ENCODE measurements at regions not wholly inside any gene's neighbourhood (a gene's known extent, or its start where the extent isn't known, plus 50 kb on each side); places are given as distances from the start of the nearest gene placed in this dataset.
A peak's percentile ranks its signal among the peaks of the same experiment; 100 is the strongest.

DNA sequence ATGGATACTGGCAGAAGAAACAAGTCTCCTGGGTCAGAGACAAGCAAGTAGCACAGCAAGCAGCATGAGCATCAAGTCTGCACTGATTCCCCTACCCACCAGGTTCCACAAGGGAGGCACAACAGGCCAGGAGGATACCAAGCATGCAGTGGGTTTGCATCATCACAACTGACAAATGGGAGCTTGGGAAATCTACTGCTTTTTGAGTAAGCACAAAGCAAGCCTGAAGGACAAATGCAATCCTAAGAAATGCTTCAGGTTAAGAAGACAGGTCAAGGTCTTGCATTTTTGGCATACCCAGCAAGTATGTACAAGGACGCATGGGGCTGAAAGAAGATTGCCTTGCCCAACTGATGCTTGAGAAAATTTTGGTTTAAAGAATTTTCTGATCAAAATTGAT, 279.6 kb downstream of the PDGFC start:
- peak; percentile 22 for DNase-seq (ENCODE audit: low spot score)
- no peaks in the 10 kb centered on the region for H3K27me3 Mint-ChIP-seq (ENCODE audit: insufficient read depth, low read depth, poor library complexity)
- Histone ChIP-seq H3K79me2 (replicated peaks; ENCODE audit: insufficient read depth) (no peaks in the 10 kb centered on the region), H2AFZ (peak overlapping the region; percentile 23; the same call in 1 of the 2 replicates), H3K36me3 (ENCODE audit: insufficient read depth) (no peaks in the 10 kb centered on the region), H4K20me1 (replicated peaks; ENCODE audit: insufficient read depth) (no peaks in the 10 kb centered on the region), H3F3A (replicated peaks; ENCODE audit: low read depth) (no peaks in the 10 kb centered on the region), H3K27me3 (ENCODE audit: insufficient read depth) (no peaks in the 10 kb centered on the region), H3K27ac (ENCODE audit: low read depth) (no peak overlapping the region), H3K9me2 (ENCODE audit: insufficient read depth) (no peaks in the 10 kb centered on the region), H3K4me3 (no peak overlapping the region), H3K4me1 (ENCODE audit: insufficient read depth) (no peaks in the 10 kb centered on the region), H3K4me2 (no peak overlapping the region)
- no peaks in the 10 kb centered on the region; the same call in 2 of the 3 replicates for H3K9me3 Mint-ChIP-seq
- TF ChIP-seq EZH2 (IDR thresholded peaks at IDR 0.05; ENCODE audit: low read depth, unreplicated experiment) (no peak), JUNB (IDR thresholded peaks at IDR 0.05; ENCODE audit: unreplicated experiment) (no peak), EZH2phosphoT487 (IDR thresholded peaks at IDR 0.05; ENCODE audit: unreplicated experiment) (no peak), CREB1 (CRISPR knock-in tag; IDR thresholded peaks at IDR 0.05; ENCODE audit: low read depth) (no peak), STAT1 (IDR thresholded peaks at IDR 0.05; ENCODE audit: unreplicated experiment) (no peak), POLR2AphosphoS5 (IDR thresholded peaks at IDR 0.05; ENCODE audit: low read depth) (no peak), ZNF331 (CRISPR knock-in tag; IDR thresholded peaks at IDR 0.05; ENCODE audit: low read depth) (no peak), ZNF114 (CRISPR knock-in tag; IDR thresholded peaks at IDR 0.05) (no peak), NANOG (IDR thresholded peaks at IDR 0.05; ENCODE audit: borderline replicate concordance) (no peak)
- TF ChIP-seq, protein P1, sequence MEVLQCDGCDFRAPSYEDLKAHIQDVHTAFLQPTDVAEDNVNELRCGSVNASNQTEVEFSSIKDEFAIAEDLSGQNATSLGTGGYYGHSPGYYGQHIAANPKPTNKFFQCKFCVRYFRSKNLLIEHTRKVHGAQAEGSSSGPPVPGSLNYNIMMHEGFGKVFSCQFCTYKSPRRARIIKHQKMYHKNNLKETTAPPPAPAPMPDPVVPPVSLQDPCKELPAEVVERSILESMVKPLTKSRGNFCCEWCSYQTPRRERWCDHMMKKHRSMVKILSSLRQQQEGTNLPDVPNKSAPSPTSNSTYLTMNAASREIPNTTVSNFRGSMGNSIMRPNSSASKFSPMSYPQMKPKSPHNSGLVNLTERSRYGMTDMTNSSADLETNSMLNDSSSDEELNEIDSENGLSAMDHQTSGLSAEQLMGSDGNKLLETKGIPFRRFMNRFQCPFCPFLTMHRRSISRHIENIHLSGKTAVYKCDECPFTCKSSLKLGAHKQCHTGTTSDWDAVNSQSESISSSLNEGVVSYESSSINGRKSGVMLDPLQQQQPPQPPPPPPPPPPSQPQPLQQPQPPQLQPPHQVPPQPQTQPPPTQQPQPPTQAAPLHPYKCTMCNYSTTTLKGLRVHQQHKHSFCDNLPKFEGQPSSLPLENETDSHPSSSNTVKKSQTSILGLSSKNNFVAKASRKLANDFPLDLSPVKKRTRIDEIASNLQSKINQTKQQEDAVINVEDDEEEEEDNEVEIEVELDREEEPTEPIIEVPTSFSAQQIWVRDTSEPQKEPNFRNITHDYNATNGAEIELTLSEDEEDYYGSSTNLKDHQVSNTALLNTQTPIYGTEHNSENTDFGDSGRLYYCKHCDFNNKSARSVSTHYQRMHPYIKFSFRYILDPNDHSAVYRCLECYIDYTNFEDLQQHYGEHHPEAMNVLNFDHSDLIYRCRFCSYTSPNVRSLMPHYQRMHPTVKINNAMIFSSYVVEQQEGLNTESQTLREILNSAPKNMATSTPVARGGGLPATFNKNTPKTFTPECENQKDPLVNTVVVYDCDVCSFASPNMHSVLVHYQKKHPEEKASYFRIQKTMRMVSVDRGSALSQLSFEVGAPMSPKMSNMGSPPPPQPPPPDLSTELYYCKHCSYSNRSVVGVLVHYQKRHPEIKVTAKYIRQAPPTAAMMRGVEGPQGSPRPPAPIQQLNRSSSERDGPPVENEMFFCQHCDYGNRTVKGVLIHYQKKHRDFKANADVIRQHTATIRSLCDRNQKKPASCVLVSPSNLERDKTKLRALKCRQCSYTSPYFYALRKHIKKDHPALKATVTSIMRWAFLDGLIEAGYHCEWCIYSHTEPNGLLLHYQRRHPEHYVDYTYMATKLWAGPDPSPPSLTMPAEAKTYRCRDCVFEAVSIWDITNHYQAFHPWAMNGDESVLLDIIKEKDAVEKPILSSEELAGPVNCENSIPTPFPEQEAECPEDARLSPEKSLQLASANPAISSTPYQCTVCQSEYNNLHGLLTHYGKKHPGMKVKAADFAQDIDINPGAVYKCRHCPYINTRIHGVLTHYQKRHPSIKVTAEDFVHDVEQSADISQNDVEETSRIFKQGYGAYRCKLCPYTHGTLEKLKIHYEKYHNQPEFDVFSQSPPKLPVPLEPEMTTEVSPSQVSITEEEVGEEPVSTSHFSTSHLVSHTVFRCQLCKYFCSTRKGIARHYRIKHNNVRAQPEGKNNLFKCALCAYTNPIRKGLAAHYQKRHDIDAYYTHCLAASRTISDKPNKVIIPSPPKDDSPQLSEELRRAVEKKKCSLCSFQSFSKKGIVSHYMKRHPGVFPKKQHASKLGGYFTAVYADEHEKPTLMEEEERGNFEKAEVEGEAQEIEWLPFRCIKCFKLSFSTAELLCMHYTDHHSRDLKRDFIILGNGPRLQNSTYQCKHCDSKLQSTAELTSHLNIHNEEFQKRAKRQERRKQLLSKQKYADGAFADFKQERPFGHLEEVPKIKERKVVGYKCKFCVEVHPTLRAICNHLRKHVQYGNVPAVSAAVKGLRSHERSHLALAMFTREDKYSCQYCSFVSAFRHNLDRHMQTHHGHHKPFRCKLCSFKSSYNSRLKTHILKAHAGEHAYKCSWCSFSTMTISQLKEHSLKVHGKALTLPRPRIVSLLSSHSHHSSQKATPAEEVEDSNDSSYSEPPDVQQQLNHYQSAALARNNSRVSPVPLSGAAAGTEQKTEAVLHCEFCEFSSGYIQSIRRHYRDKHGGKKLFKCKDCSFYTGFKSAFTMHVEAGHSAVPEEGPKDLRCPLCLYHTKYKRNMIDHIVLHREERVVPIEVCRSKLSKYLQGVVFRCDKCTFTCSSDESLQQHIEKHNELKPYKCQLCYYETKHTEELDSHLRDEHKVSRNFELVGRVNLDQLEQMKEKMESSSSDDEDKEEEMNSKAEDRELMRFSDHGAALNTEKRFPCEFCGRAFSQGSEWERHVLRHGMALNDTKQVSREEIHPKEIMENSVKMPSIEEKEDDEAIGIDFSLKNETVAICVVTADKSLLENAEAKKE (CRISPR knock-in tag; IDR thresholded peaks at IDR 0.05): no peak
- TF ChIP-seq, protein P2, sequence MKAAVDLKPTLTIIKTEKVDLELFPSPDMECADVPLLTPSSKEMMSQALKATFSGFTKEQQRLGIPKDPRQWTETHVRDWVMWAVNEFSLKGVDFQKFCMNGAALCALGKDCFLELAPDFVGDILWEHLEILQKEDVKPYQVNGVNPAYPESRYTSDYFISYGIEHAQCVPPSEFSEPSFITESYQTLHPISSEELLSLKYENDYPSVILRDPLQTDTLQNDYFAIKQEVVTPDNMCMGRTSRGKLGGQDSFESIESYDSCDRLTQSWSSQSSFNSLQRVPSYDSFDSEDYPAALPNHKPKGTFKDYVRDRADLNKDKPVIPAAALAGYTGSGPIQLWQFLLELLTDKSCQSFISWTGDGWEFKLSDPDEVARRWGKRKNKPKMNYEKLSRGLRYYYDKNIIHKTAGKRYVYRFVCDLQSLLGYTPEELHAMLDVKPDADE (IDR thresholded peaks at IDR 0.05): no peak
- TF ChIP-seq, protein P3, sequence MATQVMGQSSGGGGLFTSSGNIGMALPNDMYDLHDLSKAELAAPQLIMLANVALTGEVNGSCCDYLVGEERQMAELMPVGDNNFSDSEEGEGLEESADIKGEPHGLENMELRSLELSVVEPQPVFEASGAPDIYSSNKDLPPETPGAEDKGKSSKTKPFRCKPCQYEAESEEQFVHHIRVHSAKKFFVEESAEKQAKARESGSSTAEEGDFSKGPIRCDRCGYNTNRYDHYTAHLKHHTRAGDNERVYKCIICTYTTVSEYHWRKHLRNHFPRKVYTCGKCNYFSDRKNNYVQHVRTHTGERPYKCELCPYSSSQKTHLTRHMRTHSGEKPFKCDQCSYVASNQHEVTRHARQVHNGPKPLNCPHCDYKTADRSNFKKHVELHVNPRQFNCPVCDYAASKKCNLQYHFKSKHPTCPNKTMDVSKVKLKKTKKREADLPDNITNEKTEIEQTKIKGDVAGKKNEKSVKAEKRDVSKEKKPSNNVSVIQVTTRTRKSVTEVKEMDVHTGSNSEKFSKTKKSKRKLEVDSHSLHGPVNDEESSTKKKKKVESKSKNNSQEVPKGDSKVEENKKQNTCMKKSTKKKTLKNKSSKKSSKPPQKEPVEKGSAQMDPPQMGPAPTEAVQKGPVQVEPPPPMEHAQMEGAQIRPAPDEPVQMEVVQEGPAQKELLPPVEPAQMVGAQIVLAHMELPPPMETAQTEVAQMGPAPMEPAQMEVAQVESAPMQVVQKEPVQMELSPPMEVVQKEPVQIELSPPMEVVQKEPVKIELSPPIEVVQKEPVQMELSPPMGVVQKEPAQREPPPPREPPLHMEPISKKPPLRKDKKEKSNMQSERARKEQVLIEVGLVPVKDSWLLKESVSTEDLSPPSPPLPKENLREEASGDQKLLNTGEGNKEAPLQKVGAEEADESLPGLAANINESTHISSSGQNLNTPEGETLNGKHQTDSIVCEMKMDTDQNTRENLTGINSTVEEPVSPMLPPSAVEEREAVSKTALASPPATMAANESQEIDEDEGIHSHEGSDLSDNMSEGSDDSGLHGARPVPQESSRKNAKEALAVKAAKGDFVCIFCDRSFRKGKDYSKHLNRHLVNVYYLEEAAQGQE (IDR thresholded peaks at IDR 0.05; ENCODE audit: unreplicated experiment): no peak
- TF ChIP-seq, protein P4, sequence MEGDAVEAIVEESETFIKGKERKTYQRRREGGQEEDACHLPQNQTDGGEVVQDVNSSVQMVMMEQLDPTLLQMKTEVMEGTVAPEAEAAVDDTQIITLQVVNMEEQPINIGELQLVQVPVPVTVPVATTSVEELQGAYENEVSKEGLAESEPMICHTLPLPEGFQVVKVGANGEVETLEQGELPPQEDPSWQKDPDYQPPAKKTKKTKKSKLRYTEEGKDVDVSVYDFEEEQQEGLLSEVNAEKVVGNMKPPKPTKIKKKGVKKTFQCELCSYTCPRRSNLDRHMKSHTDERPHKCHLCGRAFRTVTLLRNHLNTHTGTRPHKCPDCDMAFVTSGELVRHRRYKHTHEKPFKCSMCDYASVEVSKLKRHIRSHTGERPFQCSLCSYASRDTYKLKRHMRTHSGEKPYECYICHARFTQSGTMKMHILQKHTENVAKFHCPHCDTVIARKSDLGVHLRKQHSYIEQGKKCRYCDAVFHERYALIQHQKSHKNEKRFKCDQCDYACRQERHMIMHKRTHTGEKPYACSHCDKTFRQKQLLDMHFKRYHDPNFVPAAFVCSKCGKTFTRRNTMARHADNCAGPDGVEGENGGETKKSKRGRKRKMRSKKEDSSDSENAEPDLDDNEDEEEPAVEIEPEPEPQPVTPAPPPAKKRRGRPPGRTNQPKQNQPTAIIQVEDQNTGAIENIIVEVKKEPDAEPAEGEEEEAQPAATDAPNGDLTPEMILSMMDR (conservative IDR thresholded peaks at IDR 0.05; ENCODE audit: low read depth in 2 of 2): no peak
- no peaks in the 10 kb centered on the region for H3K4me1 Mint-ChIP-seq
- H3K27ac Mint-ChIP-seq: no peak overlapping the region
- peak; percentile 32; the same call in 1 of the 3 replicates for ATAC-seq
- no peaks in the 10 kb centered on the region for H3K36me3 Mint-ChIP-seq (ENCODE audit: low read depth)
- no peak overlapping the region for H3K4me3 Mint-ChIP-seq

Data from GM23338 (cell line).